Memory B cell (primary cell): ENCODE measurements at regions not wholly inside any gene's neighbourhood (a gene's known extent, or its start where the extent isn't known, plus 50 kb on each side); places are given as distances from the start of the nearest gene placed in this dataset.
"Not testable (repeated sequence)": the region's sequence is repeated elsewhere in the genome, so short reads cannot be mapped to it uniquely, and the experiment has no call there.

Source experiments
- ATAC-seq: fragments of 150-1000 bp; cut with Tn5 transposase; 2 replicates; pipeline ENCODE4 v1.10.0; 2021; ENCODE audit warnings: low read depth, mild to moderate bottlenecking, moderate library complexity
- DNase-seq, 2 donors: peaks; one replicate each; pipeline ENCODE4 v3.0.0; 2022; ENCODE audit warnings: low spot score in 2 of 2
- H3K27ac Mint-ChIP-seq: one replicate; pipeline ENCODE4 v1.8.0; 2022; ENCODE audit warnings: mild to moderate bottlenecking, moderate library complexity, mixed read lengths
- H3K27me3 Mint-ChIP-seq: one replicate; pipeline ENCODE4 v1.8.0; 2022; ENCODE audit warnings: mixed read lengths
- H3K36me3 Mint-ChIP-seq: one replicate; pipeline ENCODE4 v1.8.0; 2022; ENCODE audit warnings: mild to moderate bottlenecking, mixed read lengths
- H3K4me1 Mint-ChIP-seq: one replicate; pipeline ENCODE4 v1.8.0; 2022; ENCODE audit warnings: mixed read lengths
- H3K4me3 Mint-ChIP-seq: one replicate; pipeline ENCODE4 v1.8.0; 2022; ENCODE audit warnings: mild to moderate bottlenecking, moderate library complexity, mixed read lengths
- H3K9me3 Mint-ChIP-seq: one replicate; pipeline ENCODE4 v1.8.0; 2022; ENCODE audit warnings: mixed read lengths

DNA sequence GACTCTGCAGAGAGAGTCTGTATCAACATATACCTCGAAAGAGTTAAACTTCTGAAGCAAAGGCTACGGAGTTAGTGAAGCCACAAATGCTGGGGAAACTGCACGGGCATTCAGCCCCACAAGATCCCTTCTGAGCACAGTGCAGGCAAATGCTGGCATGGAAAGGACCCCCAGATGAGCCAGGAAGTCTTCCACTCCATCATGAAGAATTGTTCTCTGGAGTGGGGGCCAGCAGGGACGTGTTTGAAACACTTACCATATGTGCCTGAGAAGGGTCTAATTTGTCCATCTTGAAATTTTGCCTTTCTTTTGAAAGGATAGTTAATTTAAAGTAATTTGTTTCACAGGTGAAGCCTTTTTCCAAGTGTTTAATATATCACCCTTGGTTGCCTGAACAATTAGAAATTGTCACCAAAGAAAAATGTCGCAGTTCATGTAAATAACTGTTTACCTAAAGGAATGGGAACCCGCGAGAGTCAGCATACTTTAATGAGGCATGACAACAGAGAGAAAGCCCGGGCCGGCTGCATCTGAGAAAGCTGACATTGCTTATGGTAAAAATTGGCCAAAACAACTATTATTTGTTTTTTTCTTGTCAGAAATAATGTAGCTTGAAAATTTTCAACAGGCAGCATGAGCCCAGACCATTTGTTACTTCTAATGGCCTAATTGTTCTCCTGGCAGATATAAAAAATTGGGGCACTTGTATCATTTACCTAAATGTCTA is 287.6 kb upstream of the MGMT start:
- H3K4me3 Mint-ChIP-seq = no peak overlapping the region
- H3K9me3 Mint-ChIP-seq = peaks cover 2% of the 10 kb centered on the region
- H3K36me3 Mint-ChIP-seq = no peaks in the 10 kb centered on the region
- no peaks in the 10 kb centered on the region for H3K4me1 Mint-ChIP-seq
- H3K27me3 Mint-ChIP-seq = peaks cover 3% of the 10 kb centered on the region
- H3K27ac Mint-ChIP-seq = no peak overlapping the region
- no peak for ATAC-seq
- DNase-seq = no peak

DNA sequence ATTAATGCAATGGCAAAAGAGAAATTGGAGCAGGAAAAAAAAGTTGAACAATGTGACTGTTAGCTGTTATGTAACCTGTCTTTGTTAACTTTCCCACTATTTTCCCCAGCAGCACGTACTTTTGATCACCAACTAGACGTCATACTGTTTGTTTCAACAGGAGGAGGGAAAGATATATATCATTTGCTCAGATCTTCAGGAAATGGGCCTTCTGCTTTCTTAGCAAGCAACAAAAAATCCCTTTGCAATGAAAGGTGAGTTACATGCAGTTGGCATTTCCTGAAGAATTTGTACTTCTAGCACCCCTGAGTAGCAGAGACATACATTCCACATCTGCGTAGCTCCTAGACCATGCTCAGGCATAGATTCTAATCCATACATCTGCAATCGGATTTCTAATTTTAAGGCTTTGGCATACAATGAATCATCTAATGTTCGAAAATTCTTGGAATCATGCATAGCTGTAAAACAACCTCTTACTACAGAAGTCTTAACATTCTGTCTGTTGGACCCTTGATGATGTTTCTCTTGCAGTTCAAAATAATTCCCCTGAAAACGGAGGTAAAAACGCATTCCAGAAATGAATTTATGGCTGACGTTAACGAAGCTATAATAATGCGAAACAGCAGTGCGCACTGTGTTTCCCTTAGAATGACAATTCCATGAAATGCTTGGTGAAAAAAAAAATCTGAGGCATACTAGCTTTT is 286.9 kb upstream of the MGMT start:
- Mint-ChIP-seq H3K9me3 (peaks cover 2% of the 10 kb centered on the region), H3K27me3 (peaks cover 1% of the 10 kb centered on the region), H3K36me3 (no peaks in the 10 kb centered on the region), H3K4me1 (no peaks in the 10 kb centered on the region), H3K27ac (no peak overlapping the region), H3K4me3 (no peak overlapping the region)
- ATAC-seq (no peak), DNase-seq (no peak)

DNA sequence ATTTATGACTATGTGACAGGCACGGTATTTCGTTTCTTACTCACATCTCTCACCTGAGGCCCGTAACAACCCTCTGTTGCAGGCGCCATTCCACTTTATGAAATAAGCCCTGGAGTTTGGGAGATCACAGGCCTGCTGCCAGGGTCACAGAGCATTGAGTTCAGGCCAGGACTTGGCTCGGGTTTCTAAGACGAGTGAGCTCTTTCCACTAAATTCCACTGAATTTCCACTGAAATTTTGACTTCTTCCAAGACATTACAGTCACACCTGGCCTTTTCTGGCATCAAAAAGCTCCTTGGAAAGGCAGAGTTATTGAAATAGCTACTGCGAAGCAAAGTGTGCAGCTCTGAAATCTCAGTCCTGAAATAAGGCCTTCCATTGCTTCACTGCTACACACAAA is 282.8 kb upstream of the MGMT start:
- H3K27me3 Mint-ChIP-seq = peaks cover 1% of the 10 kb centered on the region
- H3K4me1 Mint-ChIP-seq = no peaks in the 10 kb centered on the region
- H3K4me3 Mint-ChIP-seq = no peak overlapping the region
- H3K36me3 Mint-ChIP-seq = no peaks in the 10 kb centered on the region
- no peak for DNase-seq
- no peak for ATAC-seq
- H3K9me3 Mint-ChIP-seq = peaks cover 11% of the 10 kb centered on the region
- H3K27ac Mint-ChIP-seq = no peak overlapping the region

DNA sequence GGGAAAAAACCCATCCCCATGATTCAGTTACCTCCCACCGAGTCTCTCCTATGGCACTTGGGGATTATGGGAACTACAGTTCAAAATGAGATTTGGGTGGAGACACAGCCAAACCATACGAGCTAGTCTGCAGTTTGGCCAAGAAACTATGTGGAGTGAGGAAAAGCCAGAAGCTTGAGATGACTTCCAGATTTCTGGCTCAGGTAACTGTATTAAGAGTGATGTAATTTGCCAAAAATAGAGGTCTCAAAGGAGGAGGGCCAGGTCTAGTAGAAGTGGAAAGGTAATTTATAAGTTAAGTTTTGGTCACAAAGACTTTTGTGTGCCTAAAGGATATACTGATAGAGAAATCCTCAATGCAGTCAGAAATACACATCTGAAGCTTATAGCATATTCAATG is 279.7 kb upstream of the MGMT start:
- no peak for ATAC-seq
- H3K27ac Mint-ChIP-seq = no peak overlapping the region
- no peaks in the 10 kb centered on the region for H3K36me3 Mint-ChIP-seq
- peaks cover 9% of the 10 kb centered on the region for H3K9me3 Mint-ChIP-seq
- DNase-seq = no peak
- H3K4me3 Mint-ChIP-seq = no peak overlapping the region
- H3K27me3 Mint-ChIP-seq = no peaks in the 10 kb centered on the region
- no peaks in the 10 kb centered on the region for H3K4me1 Mint-ChIP-seq

DNA sequence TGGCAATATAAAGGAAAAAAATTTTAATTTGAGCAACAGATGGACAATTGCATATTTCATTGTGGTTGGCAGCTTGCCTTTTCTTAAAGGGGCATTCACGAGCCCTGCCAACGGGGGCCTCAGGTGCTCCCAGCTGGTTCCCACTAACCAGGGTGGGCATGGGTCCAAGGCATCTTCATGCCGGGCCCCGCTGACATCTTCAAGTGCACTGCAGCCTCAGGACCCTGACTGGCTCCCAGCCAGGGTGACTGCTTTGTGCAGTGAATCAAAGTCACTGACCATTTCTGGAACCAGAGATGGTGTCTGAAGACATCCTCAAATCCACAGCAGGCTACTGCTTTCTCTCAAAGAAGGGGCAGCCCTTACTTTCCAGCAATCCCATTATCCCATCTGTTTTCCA is 275.2 kb upstream of the MGMT start:
- Mint-ChIP-seq H3K4me3 (no peak overlapping the region), H3K27ac (no peak overlapping the region), H3K27me3 (peaks cover 6% of the 10 kb centered on the region), H3K36me3 (no peaks in the 10 kb centered on the region), H3K9me3 (peaks cover 8% of the 10 kb centered on the region), H3K4me1 (no peaks in the 10 kb centered on the region)
- no peak for DNase-seq
- no peak for ATAC-seq

DNA sequence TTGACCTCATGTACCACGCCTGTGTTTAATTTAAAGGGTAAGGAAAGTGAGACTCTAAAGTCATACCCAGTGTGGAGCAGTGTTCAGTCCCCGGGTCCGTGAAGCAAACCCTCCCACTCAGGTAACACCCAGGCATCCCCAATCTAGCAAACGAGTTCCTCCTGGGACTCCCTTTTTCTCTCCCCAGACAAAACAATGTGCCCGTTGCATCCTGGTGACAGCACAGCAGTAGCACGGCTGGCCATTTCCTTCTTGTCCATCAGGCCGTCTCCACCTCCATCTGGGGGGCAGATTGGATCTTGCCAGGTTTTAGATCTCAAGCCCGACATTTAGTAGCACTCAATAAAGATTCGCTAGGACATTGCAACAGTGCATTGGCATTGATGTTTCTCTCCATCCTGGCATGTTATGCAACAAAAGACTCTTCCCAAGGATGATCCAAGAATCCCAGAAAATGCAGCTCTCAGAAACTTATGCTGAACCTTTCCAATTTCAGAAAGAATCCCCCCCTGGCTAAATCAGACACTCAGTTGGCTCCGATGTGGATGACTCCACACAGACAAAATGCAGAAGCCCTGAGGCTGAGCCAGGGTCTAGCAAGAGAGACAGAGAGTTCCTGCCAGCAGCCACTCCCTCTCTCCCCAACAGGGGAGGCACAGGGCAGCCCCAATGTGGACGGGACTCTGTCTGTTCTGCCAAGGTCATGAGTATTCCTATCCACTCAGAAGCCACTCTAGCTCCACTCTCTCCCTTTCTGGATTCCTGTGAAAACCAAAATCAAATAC is 274.5 kb upstream of the MGMT start:
- Mint-ChIP-seq H3K27me3 (peaks cover 6% of the 10 kb centered on the region), H3K4me1 (no peaks in the 10 kb centered on the region), H3K9me3 (peaks cover 5% of the 10 kb centered on the region), H3K36me3 (no peaks in the 10 kb centered on the region), H3K27ac (no peak overlapping the region), H3K4me3 (no peak overlapping the region)
- no peak for ATAC-seq
- DNase-seq = no peak

DNA sequence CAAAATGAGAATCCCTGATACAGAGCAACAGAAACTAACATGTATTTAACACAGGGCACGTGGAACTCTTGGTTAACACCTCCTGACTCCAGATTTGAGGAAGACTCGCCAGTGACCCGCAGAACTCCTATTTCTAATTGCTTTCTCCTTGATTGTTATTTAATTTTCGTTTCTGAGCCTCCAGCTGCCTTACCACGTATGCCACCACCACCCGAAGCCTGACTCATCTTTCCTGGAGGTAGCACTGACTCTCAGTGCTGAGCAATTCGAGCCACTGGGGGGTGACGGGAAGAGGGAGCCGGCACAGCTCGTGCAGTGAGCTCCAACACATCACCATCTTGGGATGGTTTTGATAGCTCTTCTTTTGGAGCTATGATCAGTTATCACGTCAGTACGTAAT is 273.9 kb upstream of the MGMT start:
- ATAC-seq = no peak
- H3K27ac Mint-ChIP-seq = no peak overlapping the region
- peaks cover 6% of the 10 kb centered on the region for H3K27me3 Mint-ChIP-seq

DNA sequence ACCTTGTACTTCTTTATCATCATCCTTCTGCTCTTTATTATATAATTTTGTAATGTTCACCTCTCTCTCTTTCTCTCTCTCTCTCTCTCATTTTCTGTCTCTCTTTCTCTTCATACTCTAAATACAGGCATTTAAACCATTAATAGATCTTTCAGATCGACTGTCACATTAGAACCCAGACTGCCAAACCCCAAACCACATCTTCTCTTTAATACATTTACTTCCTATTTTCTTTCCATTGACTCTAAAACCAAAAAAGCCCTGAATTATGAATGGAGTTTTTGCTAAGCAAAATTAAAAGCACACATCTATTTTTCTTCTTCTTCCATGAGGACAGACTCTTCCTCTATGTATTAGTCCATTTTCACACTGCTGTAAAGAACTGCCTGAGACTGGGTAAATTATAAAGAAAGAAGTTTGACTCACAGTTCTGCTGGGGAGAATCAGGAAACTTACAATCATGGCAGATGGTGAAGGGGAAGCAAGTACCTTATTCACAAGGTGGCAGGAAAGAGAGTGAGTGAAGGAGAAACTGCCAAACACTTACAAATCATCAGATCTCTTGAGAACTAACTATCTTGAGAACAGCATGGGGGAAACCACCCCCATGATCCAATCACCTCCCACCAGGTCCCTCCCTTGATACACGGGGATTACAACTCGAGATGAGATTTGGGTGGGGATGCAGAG is 272.7 kb upstream of the MGMT start:
- H3K36me3 Mint-ChIP-seq = no peaks in the 10 kb centered on the region
- no peak overlapping the region for H3K27ac Mint-ChIP-seq
- peaks cover 2% of the 10 kb centered on the region for H3K9me3 Mint-ChIP-seq
- H3K4me1 Mint-ChIP-seq = no peaks in the 10 kb centered on the region
- DNase-seq = no peak
- H3K27me3 Mint-ChIP-seq = peaks cover 6% of the 10 kb centered on the region
- H3K4me3 Mint-ChIP-seq = no peak overlapping the region
- ATAC-seq = no peak

More for the DNA sequence above, 273.9 kb upstream of the MGMT start:
- H3K9me3 Mint-ChIP-seq = peaks cover 2% of the 10 kb centered on the region
- H3K4me3 Mint-ChIP-seq = no peak overlapping the region
- no peaks in the 10 kb centered on the region for H3K36me3 Mint-ChIP-seq
- DNase-seq = no peak
- no peaks in the 10 kb centered on the region for H3K4me1 Mint-ChIP-seq

DNA sequence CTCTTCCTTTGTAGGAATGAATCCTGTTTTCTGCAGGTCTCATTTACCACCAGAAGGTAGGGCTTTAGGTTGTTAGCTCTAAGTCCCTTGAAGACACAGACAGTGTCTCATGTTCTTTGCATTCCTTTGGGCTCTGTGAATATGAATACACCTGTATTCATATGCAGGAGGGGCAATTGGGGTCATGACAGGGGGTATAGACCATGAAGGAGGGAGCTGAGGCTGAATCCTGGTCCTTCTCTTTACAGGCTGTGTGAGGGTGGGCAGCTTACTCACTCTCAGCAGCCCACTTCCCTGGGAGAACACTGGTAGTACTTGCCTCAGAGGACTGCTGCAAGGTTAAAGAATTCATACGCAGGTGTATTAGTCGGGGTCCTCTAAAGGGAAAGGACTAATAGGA is 267.2 kb upstream of the MGMT start:
- H3K36me3 Mint-ChIP-seq = no peaks in the 10 kb centered on the region
- no peaks in the 10 kb centered on the region for H3K4me1 Mint-ChIP-seq
- H3K27ac Mint-ChIP-seq = no peak overlapping the region
- ATAC-seq = no peak
- H3K27me3 Mint-ChIP-seq = peaks cover 4% of the 10 kb centered on the region
- DNase-seq = no peak
- peaks cover 2% of the 10 kb centered on the region for H3K9me3 Mint-ChIP-seq
- H3K4me3 Mint-ChIP-seq = no peak overlapping the region

DNA sequence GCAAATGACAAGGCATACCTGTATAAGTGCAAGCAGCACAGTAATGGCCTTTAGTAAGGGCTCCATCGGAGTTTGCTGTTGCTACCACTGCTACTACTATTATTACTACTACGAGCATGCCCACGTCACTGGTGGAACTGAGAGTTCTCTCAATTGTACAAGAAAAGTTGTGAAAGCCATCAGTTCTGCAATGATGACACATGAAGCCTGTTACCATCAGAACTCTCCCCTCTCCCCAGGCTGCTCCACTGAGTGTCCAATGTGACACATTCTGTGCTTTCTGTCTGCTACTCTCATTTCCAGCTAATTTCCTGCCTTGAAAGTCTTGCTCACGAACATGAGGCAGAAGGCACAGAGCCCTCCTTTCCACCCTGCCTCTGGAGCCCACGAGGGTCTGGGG is 263.2 kb upstream of the MGMT start:
- ATAC-seq = no peak
- Mint-ChIP-seq H3K27ac (no peak overlapping the region), H3K4me1 (no peaks in the 10 kb centered on the region), H3K27me3 (no peaks in the 10 kb centered on the region), H3K36me3 (no peaks in the 10 kb centered on the region), H3K4me3 (no peak overlapping the region), H3K9me3 (peaks cover 2% of the 10 kb centered on the region)
- no peak for DNase-seq

DNA sequence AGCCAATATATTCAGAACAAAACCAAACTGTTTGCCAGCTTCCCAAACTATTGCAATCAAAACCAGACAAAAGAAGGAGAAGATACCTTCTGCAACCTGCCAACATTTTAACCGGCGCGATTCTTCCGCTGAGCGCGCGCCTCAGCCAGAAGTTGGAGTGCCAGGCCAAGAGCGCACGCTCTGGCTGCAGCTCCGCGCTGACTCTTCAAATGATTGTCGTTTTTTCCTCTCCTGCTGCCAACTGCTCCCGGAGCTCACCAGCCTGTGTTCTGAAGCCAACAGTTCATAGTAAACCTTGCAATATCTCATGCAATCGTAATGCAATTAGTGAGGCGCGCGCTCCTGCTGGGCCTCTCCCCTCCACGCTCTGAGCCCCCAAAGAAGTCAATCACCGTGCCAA is 259.7 kb upstream of the MGMT start:
- H3K36me3 Mint-ChIP-seq = no peaks in the 10 kb centered on the region
- H3K27ac Mint-ChIP-seq = no peak overlapping the region
- ATAC-seq (no peak), DNase-seq (no peak)
- no peak overlapping the region for H3K4me3 Mint-ChIP-seq
- H3K4me1 Mint-ChIP-seq = no peaks in the 10 kb centered on the region
- H3K9me3 Mint-ChIP-seq = peaks cover 2% of the 10 kb centered on the region
- H3K27me3 Mint-ChIP-seq = no peaks in the 10 kb centered on the region

DNA sequence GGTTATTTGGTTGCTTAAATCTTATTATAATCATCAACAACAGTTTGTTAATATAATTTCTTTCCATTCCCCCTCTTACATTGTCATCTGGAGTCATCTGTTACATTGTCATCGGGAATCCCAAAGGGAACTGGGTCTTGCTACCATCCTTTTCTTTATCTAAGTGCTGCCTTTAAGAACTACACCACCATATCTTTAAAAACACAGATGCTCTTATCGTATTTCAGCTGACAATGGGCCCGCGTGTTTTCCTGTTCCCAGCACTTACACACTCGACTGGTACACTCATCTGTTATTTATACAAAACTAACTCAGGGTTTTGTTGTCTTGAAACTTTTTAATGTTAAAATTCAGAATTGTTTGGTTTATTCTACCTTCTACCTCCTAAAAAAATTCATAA is 256.2 kb upstream of the MGMT start:
- DNase-seq (no peak), ATAC-seq (no peak)
- Mint-ChIP-seq H3K4me1 (no peaks in the 10 kb centered on the region), H3K9me3 (peaks cover 2% of the 10 kb centered on the region), H3K4me3 (no peak overlapping the region), H3K36me3 (no peaks in the 10 kb centered on the region), H3K27ac (no peak overlapping the region), H3K27me3 (no peaks in the 10 kb centered on the region)

DNA sequence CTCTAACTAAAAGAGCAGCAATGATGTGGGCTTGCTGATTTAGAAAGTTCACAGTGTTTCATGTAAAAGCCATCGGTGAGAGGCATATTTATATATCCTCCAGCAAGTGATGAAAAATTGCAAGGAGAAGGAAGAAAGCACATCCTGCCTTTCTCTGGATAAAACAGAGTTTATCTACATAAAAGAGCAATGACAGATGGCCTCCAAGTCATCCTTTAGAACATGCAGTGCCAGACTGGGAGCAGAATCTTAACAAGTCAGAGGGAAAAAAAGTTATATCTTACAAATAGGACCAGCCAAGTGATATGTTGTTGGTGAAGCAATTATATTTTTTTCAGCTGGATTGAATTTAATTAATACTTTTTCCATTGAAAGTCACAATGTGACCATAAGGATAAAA is 253.8 kb upstream of the MGMT start:
- Mint-ChIP-seq H3K27ac (no peak overlapping the region), H3K9me3 (peaks cover 3% of the 10 kb centered on the region), H3K36me3 (no peaks in the 10 kb centered on the region), H3K4me3 (no peak overlapping the region), H3K4me1 (no peaks in the 10 kb centered on the region), H3K27me3 (peaks cover 1% of the 10 kb centered on the region)
- DNase-seq (no peak), ATAC-seq (no peak)

DNA sequence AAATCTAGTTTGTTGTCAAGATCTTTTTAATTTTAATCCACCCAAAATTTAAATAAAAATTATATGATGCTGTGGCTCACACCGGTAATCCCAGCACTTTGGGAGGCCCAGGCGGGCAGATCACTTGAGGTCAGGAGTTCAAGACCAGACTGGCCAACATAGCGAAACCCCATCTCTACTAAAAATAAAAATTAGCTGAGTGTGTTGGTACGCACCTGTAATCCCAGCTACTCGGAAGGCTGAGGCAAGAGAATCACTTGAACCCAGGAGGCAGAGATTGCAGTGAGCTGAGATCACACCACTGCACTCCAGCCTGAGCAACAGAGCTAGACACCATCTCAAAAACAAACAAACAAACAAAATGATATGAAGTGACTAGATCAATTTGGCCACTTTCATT is 253.0 kb upstream of the MGMT start:
- not testable (repeated sequence) for DNase-seq, H3K9me3 Mint-ChIP-seq, H3K36me3 Mint-ChIP-seq, H3K27ac Mint-ChIP-seq, H3K4me1 Mint-ChIP-seq, H3K4me3 Mint-ChIP-seq, H3K27me3 Mint-ChIP-seq, ATAC-seq
